Mononuclear cell (primary cell): ENCODE measurements at regions not wholly inside any gene's neighbourhood (a gene's known extent, or its start where the extent isn't known, plus 50 kb on each side); places are given as distances from the start of the nearest gene placed in this dataset.
A peak's percentile ranks its signal among the peaks of the same experiment; 100 is the strongest.

Experiments used
- H3K27me3 ChIP-seq: 2 replicates; pipeline ENCODE4 v1.6.0; 2011; ENCODE audit warnings: low read length, control low read depth; ENCODE audit not compliant: insufficient read depth
- H3K4me1 ChIP-seq: 2 replicates; pipeline ENCODE4 v1.5.1; 2011; ENCODE audit warnings: mild to moderate bottlenecking, low read length, control low read depth; ENCODE audit not compliant: insufficient read depth
- H3K4me3 ChIP-seq: 2 replicates; pipeline ENCODE4 v1.5.1; 2011; ENCODE audit warnings: mild to moderate bottlenecking, low read length, moderate library complexity
- H3K9me3 ChIP-seq: 2 replicates; pipeline ENCODE4 v1.5.1; 2011; ENCODE audit warnings: low read depth, mild to moderate bottlenecking, control low read depth, low read length

DNA sequence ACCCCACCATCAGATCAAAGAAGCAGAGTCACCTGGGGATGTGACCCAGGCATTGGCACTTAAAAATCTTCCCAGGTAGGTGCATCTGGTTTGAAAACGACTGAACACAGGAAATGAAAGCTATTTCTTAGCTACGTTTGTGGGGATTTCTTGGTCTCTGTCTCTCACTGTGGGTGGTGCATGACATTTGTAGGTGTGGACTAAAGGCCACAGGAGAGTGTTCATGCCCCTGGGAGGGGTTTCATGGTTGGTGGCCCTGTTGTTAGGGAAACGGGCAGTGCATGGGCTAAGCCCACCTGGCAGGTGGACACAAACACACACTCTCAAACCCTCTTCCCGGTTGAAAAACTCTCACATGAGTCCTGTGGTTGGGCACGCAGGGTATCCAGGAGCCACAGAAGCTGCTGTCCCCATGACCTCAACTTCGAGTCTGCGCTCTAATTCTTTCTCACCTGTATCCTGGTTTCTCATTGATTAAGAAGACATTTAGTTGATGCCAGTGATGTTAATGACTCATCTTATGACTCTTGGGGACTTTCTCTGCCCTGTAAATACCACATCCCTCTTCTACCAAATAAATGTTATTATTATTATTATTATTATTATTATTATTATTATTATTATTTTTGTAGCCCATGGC lies 119.4 kb downstream of the MRPS6 start:
- no peaks in the 10 kb centered on the region for H3K9me3 ChIP-seq
- H3K4me3 ChIP-seq: no peak overlapping the region
- H3K4me1 ChIP-seq: peaks cover 9% of the 10 kb centered on the region
- H3K27me3 ChIP-seq: no peaks in the 10 kb centered on the region

GRCh38 chr21:34195335-34195734 lies 122.0 kb downstream of the MRPS6 start:
- Histone ChIP-seq H3K9me3 (no peaks in the 10 kb centered on the region), H3K27me3 (no peaks in the 10 kb centered on the region), H3K4me3 (no peak overlapping the region), H3K4me1 (peaks cover 35% of the 10 kb centered on the region)

DNA sequence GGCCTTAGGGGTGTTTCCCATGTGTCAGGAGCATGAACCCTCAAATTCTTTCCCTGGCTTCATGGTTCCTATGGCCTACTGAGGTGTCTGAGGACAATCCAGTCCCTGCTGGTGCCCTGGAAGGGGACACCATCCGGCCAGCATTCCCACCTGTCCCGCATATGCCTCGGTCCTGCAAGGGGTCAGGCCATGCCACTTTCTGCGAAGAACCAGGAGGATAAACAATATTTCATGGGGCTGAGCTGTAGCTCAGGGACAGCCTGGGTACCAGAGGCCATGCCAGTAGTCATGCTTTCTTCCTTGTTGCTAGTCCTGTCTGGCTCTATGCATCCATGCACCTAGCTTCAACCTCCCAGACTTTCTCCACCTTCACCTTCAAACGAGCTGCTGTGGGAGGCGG lies 123.6 kb downstream of the MRPS6 start:
- Histone ChIP-seq H3K4me3 (no peak overlapping the region), H3K27me3 (no peaks in the 10 kb centered on the region), H3K9me3 (no peaks in the 10 kb centered on the region), H3K4me1 (peaks cover 51% of the 10 kb centered on the region)

- H3K4me1 ChIP-seq: peaks cover 57% of the 10 kb centered on the region
- H3K9me3 ChIP-seq: no peaks in the 10 kb centered on the region
- no peak overlapping the region for H3K4me3 ChIP-seq
- no peaks in the 10 kb centered on the region for H3K27me3 ChIP-seq
These were observed 124.2 kb downstream of the MRPS6 start for GRCh38 chr21:34197561-34197960.

GRCh38 chr21:34198231-34199120 lies 125.1 kb downstream of the MRPS6 start:
- Histone ChIP-seq H3K27me3 (no peaks in the 10 kb centered on the region), H3K4me1 (peaks cover 66% of the 10 kb centered on the region), H3K9me3 (no peaks in the 10 kb centered on the region), H3K4me3 (no peak overlapping the region)

- Histone ChIP-seq H3K27me3 (no peaks in the 10 kb centered on the region), H3K4me3 (no peak overlapping the region), H3K4me1 (peaks cover 75% of the 10 kb centered on the region), H3K9me3 (no peaks in the 10 kb centered on the region)
These were observed 125.9 kb downstream of the MRPS6 start for GRCh38 chr21:34199121-34199910.

- Histone ChIP-seq H3K4me3 (no peak overlapping the region), H3K4me1 (peaks cover 84% of the 10 kb centered on the region), H3K9me3 (no peaks in the 10 kb centered on the region), H3K27me3 (no peaks in the 10 kb centered on the region)
These were observed 127.0 kb downstream of the MRPS6 start for GRCh38 chr21:34200288-34200905.

DNA sequence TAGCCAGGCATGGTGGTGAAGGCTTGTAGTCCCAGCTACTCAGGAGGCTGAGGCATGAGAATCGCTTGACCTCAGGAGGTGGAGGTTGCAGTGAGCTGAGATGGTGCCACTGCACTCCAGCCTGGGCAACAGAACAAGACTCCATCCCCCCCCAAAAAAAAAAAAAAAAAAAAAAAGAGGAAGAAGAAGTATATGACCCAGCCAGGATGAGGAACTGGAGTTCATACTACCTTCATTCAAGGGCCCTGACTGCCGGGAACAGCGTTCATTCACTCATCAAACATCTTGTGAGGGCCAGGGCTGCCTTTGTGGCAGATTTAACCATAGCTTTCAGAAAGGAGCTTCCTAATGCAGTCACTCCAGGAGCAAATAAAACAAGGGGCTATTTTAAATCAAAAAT lies 127.6 kb downstream of the MRPS6 start:
- H3K4me1 ChIP-seq: peaks cover 90% of the 10 kb centered on the region
- no peak overlapping the region for H3K4me3 ChIP-seq
- no peaks in the 10 kb centered on the region for H3K27me3 ChIP-seq
- H3K9me3 ChIP-seq: no peaks in the 10 kb centered on the region

DNA sequence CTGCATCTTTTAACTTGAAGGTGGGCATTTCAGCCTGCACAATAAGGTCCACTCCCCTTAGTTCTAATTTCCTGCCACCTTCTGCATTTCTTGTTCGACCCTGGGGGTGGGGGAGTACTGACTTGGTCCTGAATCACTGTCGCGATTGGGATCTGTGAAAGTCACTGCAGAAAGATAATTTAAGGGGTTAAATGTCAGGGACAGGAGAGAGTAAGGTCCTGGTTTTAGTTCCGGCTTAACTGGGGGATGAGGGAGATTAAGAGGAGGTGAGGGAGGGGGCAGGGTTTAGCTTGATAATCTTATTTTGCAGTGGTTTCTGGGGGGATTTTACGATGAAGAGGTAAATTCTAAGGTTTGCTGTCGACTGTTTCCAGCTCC lies 128.1 kb downstream of the MRPS6 start:
- Histone ChIP-seq H3K9me3 (no peaks in the 10 kb centered on the region), H3K27me3 (no peaks in the 10 kb centered on the region), H3K4me3 (peak overlapping the region; percentile 34), H3K4me1 (peaks cover 94% of the 10 kb centered on the region)

- H3K27me3 ChIP-seq: no peaks in the 10 kb centered on the region
- H3K4me3 ChIP-seq: peak overlapping the region; percentile 34
- H3K4me1 ChIP-seq: peaks cover 88% of the 10 kb centered on the region
- no peaks in the 10 kb centered on the region for H3K9me3 ChIP-seq
These were observed 129.4 kb downstream of the MRPS6 start for GRCh38 chr21:34202553-34203372.

DNA sequence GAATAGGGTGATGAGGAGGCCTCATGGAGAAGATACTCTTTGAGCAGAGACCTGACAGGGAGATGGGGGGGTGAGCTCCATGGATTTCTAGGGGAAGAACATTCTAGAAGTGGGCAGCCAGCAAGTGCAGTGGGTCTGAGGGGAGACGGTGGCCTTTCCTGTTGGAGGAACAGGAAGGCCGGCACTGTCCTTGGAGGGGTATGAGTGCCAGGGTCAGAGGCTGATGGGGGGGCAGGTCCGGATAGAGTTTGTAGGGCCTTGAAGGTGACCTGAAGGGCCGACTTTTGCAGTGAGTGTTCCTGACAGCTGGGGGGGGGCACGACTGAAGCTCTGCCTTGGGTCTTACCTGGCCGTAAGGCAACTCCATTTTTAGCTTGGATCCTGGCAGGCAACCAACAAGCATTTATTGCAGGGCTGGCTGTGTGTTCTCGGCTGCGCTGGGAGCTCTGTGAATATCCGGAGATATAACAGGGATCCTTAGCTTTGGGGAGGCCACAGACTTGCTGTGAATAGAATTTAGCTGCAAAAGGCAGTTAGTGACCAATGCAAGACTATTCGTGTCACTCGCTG lies 130.6 kb downstream of the MRPS6 start:
- no peak overlapping the region for H3K4me3 ChIP-seq
- no peaks in the 10 kb centered on the region for H3K27me3 ChIP-seq
- no peaks in the 10 kb centered on the region for H3K9me3 ChIP-seq
- peaks cover 76% of the 10 kb centered on the region for H3K4me1 ChIP-seq

DNA sequence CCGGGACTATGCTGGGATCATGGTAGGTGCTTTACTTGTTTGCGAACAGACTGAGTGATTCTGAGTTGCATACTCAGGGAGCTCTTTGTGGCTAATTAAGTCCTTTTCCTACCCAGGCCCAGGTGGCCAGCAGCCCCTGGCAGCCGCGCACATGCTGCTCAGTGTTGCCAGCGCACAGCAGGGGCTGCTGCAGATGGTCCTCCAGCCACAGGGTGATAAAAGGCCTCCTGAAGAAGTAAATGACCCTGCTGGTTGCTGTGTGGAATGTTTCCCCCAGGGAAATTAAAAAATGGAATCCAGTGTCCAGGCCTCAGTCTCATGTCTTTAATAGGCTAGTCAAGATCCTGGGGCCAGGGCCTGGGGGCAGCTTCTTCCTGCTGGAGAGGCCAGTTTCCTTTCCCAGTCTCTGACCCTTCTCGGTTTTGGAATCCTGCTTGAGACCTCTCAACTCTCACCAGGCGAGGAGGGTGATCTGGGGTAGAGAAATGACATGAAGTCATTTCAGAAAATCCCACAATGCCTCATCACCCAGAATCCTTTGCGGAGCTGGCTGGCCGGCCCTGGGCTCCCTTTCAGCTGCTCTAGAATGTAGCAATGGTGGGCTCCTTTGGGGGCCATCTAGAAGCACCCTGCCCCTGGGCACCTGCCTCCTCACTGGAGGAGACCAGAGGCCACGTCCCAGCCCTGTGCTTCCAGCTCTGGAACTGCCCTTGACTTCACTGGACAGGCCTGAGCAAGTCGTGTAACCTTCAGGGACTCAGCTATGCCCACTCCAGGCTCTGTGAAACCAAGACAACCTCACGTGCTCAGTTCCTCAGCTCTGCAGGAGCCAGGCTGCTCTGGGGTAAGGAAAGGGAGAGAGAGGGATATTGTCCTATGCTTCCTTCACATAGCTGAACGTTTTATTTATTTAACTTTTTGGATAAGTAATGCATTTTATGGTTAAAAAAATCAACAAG lies 131.4 kb downstream of the MRPS6 start:
- Histone ChIP-seq H3K9me3 (no peaks in the 10 kb centered on the region), H3K27me3 (no peaks in the 10 kb centered on the region), H3K4me1 (peaks cover 68% of the 10 kb centered on the region)

More for the DNA sequence above, 131.4 kb downstream of the MRPS6 start:
- no peak overlapping the region for H3K4me3 ChIP-seq
